Neural cell (in vitro differentiated cells): ENCODE measurements at regions not wholly inside any gene's neighbourhood (a gene's known extent, or its start where the extent isn't known, plus 50 kb on each side); places are given as distances from the start of the nearest gene placed in this dataset.

Experiments used
- H2AFZ ChIP-seq: fragments of 200-600, 300-800 bp; sonication (generic), shearing (Covaris generic); 2 replicates; pipeline ENCODE4 v1.6.0; 2014; ENCODE audit warnings: low read depth, mild to moderate bottlenecking, antibody characterized with exemption, low read length, moderate library complexity
- H3F3A ChIP-seq: fragments of 200-600 bp; shearing (Covaris generic); 2 replicates; pipeline ENCODE4 v1.6.1; 2016; ENCODE audit warnings: mild to moderate bottlenecking, moderate library complexity, mixed read lengths, antibody characterized with exemption, low read length; ENCODE audit not compliant: insufficient read depth, poor library complexity, severe bottlenecking
- H3K27ac ChIP-seq: fragments of 200-600, 300-800 bp; sonication (generic), shearing (Covaris generic); 2 replicates; pipeline ENCODE4 v1.5.1; 2014; ENCODE audit warnings: mild to moderate bottlenecking, low read length, moderate library complexity
- H3K27me3 ChIP-seq: fragments of 300-800, 200-600 bp; sonication (generic), shearing (Covaris generic); 2 replicates; pipeline ENCODE4 v1.6.0; 2014; ENCODE audit warnings: mild to moderate bottlenecking, low read depth, low read length, moderate library complexity; ENCODE audit not compliant: insufficient read depth
- H3K36me3 ChIP-seq: fragments of 300-800, 200-600 bp; sonication (generic), shearing (Covaris generic); 2 replicates; pipeline ENCODE4 v1.5.1; 2014; ENCODE audit warnings: mild to moderate bottlenecking, antibody characterized with exemption, low read length, moderate library complexity; ENCODE audit not compliant: insufficient read depth
- H3K4me2 ChIP-seq: fragments of 300-800, 200-600 bp; sonication (generic), shearing (Covaris generic); 2 replicates; pipeline ENCODE4 v1.6.0; 2014; ENCODE audit warnings: mild to moderate bottlenecking, low read length
- H3K4me3 ChIP-seq: fragments of 300-800, 200-600 bp; sonication (generic), shearing (Covaris generic); 2 replicates; pipeline ENCODE4 v1.5.1; 2014; ENCODE audit warnings: mild to moderate bottlenecking, low read length, moderate library complexity
- H3K79me2 ChIP-seq: fragments of 200-600 bp; shearing (Covaris generic); replicated peaks from 2 replicates; pipeline ENCODE4 v1.6.0; 2014; ENCODE audit warnings: mild to moderate bottlenecking, low read length, moderate library complexity; ENCODE audit not compliant: insufficient read depth
- H3K9ac ChIP-seq: fragments of 300-800, 200-600 bp; sonication (generic), shearing (Covaris generic); 2 replicates; pipeline ENCODE4 v1.6.1; 2016; ENCODE audit warnings: mild to moderate bottlenecking, low read length, mixed read lengths
- H3K9me2 ChIP-seq: fragments of 200-600 bp; shearing (Covaris generic); 2 replicates; pipeline ENCODE4 v1.6.1; 2016; ENCODE audit warnings: mild to moderate bottlenecking, low read length, mixed read lengths; ENCODE audit not compliant: insufficient read depth
- H3K9me3 ChIP-seq: fragments of 200-600, 300-800 bp; sonication (generic), shearing (Covaris generic); 2 replicates; pipeline ENCODE4 v1.6.1; 2016; ENCODE audit warnings: mild to moderate bottlenecking, mixed run types, low read length, moderate library complexity, mixed read lengths
- H4K20me1 ChIP-seq: fragments of 200-600 bp; shearing (Covaris generic); 2 replicates; pipeline ENCODE4 v1.6.1; 2016; ENCODE audit warnings: mild to moderate bottlenecking, mixed run types; ENCODE audit not compliant: insufficient read depth
- CTCF ChIP-seq: fragments of 450-650 bp; IDR thresholded peaks from 2 replicates; pipeline ENCODE4 v1.5.1; 2014; ENCODE audit warnings: antibody characterized with exemption, mild to moderate bottlenecking, moderate library complexity; ENCODE audit not compliant: poor library complexity, severe bottlenecking
- EP300 ChIP-seq: fragments of 450-650 bp; conservative IDR thresholded peaks from 2 replicates; pipeline ENCODE4 v1.6.1; 2014; ENCODE audit warnings: antibody characterized with exemption, mild to moderate bottlenecking, moderate library complexity; ENCODE audit not compliant: poor library complexity, severe bottlenecking
- EZH2 ChIP-seq: fragments of 200-600, 300-800 bp; shearing (Covaris generic), sonication (generic); IDR thresholded peaks from 2 replicates; pipeline ENCODE4 v1.6.1; 2014; ENCODE audit warnings: antibody characterized with exemption, low read length, borderline replicate concordance, mild to moderate bottlenecking; ENCODE audit not compliant: insufficient read depth, poor library complexity, severe bottlenecking
- MXI1 ChIP-seq: fragments of 450-650 bp; conservative IDR thresholded peaks from 2 replicates; pipeline ENCODE4 v1.6.1; 2014; ENCODE audit warnings: antibody characterized with exemption, mild to moderate bottlenecking; ENCODE audit not compliant: poor library complexity, severe bottlenecking
- POLR2AphosphoS5 ChIP-seq: IDR thresholded peaks from 2 replicates; pipeline ENCODE4 v1.6.1; 2012
- RAD21 ChIP-seq: fragments of 450-650 bp; conservative IDR thresholded peaks from 2 replicates; pipeline ENCODE4 v1.6.1; 2014; ENCODE audit warnings: antibody characterized with exemption, mild to moderate bottlenecking, moderate library complexity
- SMC3 ChIP-seq: fragments of 450-650 bp; conservative IDR thresholded peaks from 2 replicates; pipeline ENCODE4 v1.6.1; 2014; ENCODE audit warnings: antibody characterized with exemption, mild to moderate bottlenecking, moderate library complexity; ENCODE audit not compliant: poor library complexity
- TAF1 ChIP-seq: IDR thresholded peaks from 2 replicates; pipeline ENCODE4 v1.6.1; 2012; ENCODE audit warnings: low read depth
- TF ChIP-seq, protein P1 (sequence below): IDR thresholded peaks from 2 replicates; pipeline ENCODE4 v1.6.1; 2012; ENCODE audit warnings: borderline replicate concordance

DNA sequence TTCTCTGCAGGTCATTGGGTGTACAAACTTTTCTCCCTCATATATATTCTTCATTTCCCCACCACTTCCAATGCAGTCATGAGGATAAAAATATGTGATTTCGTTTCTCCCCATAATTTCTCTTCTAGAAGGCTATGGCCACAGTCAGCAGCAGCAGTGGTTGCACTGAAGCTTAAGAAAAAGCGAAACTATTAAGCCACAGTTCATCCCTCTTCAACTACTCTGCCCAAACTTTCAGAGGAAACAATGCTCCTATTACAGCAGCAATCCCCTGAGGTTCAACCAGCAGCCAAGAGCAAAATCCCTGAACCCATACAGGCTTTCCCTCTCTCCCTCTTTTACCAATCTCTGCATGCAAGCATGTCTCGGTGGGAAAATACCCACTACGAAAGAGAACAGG lies 298.6 kb downstream of the DHX15 start:
- H3K4me3 ChIP-seq = no peak overlapping the region
- TF ChIP-seq CTCF (no peak), RAD21 (no peak), SMC3 (no peak), EZH2 (no peak), POLR2AphosphoS5 (no peak), TAF1 (no peak), EP300 (no peak), MXI1 (no peak)
- TF ChIP-seq, protein P1, sequence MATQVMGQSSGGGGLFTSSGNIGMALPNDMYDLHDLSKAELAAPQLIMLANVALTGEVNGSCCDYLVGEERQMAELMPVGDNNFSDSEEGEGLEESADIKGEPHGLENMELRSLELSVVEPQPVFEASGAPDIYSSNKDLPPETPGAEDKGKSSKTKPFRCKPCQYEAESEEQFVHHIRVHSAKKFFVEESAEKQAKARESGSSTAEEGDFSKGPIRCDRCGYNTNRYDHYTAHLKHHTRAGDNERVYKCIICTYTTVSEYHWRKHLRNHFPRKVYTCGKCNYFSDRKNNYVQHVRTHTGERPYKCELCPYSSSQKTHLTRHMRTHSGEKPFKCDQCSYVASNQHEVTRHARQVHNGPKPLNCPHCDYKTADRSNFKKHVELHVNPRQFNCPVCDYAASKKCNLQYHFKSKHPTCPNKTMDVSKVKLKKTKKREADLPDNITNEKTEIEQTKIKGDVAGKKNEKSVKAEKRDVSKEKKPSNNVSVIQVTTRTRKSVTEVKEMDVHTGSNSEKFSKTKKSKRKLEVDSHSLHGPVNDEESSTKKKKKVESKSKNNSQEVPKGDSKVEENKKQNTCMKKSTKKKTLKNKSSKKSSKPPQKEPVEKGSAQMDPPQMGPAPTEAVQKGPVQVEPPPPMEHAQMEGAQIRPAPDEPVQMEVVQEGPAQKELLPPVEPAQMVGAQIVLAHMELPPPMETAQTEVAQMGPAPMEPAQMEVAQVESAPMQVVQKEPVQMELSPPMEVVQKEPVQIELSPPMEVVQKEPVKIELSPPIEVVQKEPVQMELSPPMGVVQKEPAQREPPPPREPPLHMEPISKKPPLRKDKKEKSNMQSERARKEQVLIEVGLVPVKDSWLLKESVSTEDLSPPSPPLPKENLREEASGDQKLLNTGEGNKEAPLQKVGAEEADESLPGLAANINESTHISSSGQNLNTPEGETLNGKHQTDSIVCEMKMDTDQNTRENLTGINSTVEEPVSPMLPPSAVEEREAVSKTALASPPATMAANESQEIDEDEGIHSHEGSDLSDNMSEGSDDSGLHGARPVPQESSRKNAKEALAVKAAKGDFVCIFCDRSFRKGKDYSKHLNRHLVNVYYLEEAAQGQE = no peak
- H3K4me2 ChIP-seq = no peak overlapping the region
- H3K27me3 ChIP-seq = no peaks in the 10 kb centered on the region
- no peaks in the 10 kb centered on the region for H3K9me3 ChIP-seq
- no peaks in the 10 kb centered on the region for H3K9me2 ChIP-seq
- H3K9ac ChIP-seq = no peak overlapping the region
- H2AFZ ChIP-seq = no peak overlapping the region
- H4K20me1 ChIP-seq = no peaks in the 10 kb centered on the region
- H3K79me2 ChIP-seq = no peaks in the 10 kb centered on the region
- no peak overlapping the region for H3K27ac ChIP-seq
- H3K36me3 ChIP-seq = no peaks in the 10 kb centered on the region
- H3F3A ChIP-seq = no peaks in the 10 kb centered on the region

DNA sequence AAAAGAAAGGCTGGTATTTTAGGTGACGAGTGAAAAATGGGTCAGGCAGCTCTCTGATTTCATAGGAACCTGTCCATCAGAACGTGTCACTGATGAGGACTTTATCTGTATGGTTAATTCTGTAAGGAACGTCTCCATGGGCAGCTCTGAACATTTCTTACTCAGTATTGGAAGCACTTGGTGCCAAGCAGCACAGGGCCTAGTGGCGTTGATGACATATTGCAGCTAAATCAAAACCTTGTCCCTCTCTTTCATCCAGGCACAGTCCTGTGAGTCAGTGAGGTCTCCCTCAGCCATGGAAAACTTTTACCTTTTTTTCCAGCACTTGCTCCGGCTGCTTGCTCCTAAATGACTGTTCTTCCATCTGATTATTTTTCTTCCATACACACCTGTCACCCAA lies 301.9 kb downstream of the DHX15 start:
- no peak overlapping the region for H3K4me3 ChIP-seq
- no peak for TF ChIP-seq RAD21
- no peak for TF ChIP-seq CTCF
- TF ChIP-seq EP300 = no peak
- TF ChIP-seq EZH2 = no peak
- TF ChIP-seq TAF1 = no peak
- TF ChIP-seq, protein P1 = no peak
- H3K27me3 ChIP-seq = no peaks in the 10 kb centered on the region
- no peak overlapping the region for H3K4me2 ChIP-seq
- no peak overlapping the region for H3K27ac ChIP-seq
- no peaks in the 10 kb centered on the region for H3F3A ChIP-seq
- no peaks in the 10 kb centered on the region for H3K9me3 ChIP-seq
- H2AFZ ChIP-seq = no peak overlapping the region
- no peaks in the 10 kb centered on the region for H3K36me3 ChIP-seq
- H3K9me2 ChIP-seq = no peaks in the 10 kb centered on the region
- no peak overlapping the region for H3K9ac ChIP-seq
- H3K79me2 ChIP-seq = no peaks in the 10 kb centered on the region
- no peaks in the 10 kb centered on the region for H4K20me1 ChIP-seq
